Caki2 (cell line): ENCODE measurements at regions not wholly inside any gene's neighbourhood (a gene's known extent, or its start where the extent isn't known, plus 50 kb on each side); places are given as distances from the start of the nearest gene placed in this dataset.
"Not testable (repeated sequence)": the region's sequence is repeated elsewhere in the genome, so short reads cannot be mapped to it uniquely, and the experiment has no call there.

Experiments used
- DNase-seq: peaks from one replicate; pipeline ENCODE4 v3.0.0-alpha.2; 2015; ENCODE audit warnings: low read depth
- in situ Hi-C: cut with HindIII; loops from 2 replicates; pipeline ENCODE4 v1.10.0; 2016; ENCODE audit warnings: low sequenced_read_pairs, low pct_unique_long_range_greater_than_20kb, mixed read lengths

- in situ Hi-C loops = no loop called here
- no peak for DNase-seq
Observed at GRCh38 chr12:31906557-31907301, 52.5 kb upstream of the RESF1 start.

- DNase-seq = no peak
- in situ Hi-C loops = no loop called here
Observed at GRCh38 chr12:31903025-31903424, 56.2 kb upstream of the RESF1 start.

GRCh38 chr12:31900271-31900670 is 58.9 kb upstream of the RESF1 start:
- no peak for DNase-seq
- in situ Hi-C loops = no loop called here

GRCh38 chr12:31899109-31899508 is 60.1 kb upstream of the RESF1 start:
- in situ Hi-C loops = no loop called here
- DNase-seq = no peak

GRCh38 chr12:31897781-31898503 is 61.3 kb upstream of the RESF1 start:
- DNase-seq = peak; percentile 46
- in situ Hi-C loops = no loop called here

GRCh38 chr12:31897092-31897491 is 62.1 kb upstream of the RESF1 start:
- DNase-seq, in situ Hi-C loops: not testable (repeated sequence)

GRCh38 chr12:31896514-31897039 is 62.6 kb upstream of the RESF1 start:
- DNase-seq = no peak

GRCh38 chr12:31895449-31896150 is 63.6 kb upstream of the RESF1 start:
- no peak for DNase-seq
- in situ Hi-C loops = no loop called here

More at GRCh38 chr12:31896514-31897039, 62.6 kb upstream of the RESF1 start:
- in situ Hi-C loops = no loop called here

- in situ Hi-C loops = no loop called here
- DNase-seq = no peak
Observed at GRCh38 chr12:31890295-31891285, 68.6 kb upstream of the RESF1 start.

- in situ Hi-C loops = no loop called here
- no peak for DNase-seq
Observed at GRCh38 chr12:31887109-31887811, 72.0 kb upstream of the RESF1 start.

GRCh38 chr12:31882682-31883081 is 76.5 kb upstream of the RESF1 start:
- not testable (repeated sequence) for DNase-seq

GRCh38 chr12:31880340-31880739 is 78.9 kb upstream of the RESF1 start:
- no peak for DNase-seq
- in situ Hi-C loops = no loop called here

More at GRCh38 chr12:31882682-31883081, 76.5 kb upstream of the RESF1 start:
- in situ Hi-C loops = not testable (repeated sequence)

GRCh38 chr12:31877884-31878283 is 81.3 kb upstream of the RESF1 start:
- in situ Hi-C loops = no loop called here
- DNase-seq = no peak

- no peak for DNase-seq
- in situ Hi-C loops = no loop called here
Observed at GRCh38 chr12:31876568-31877424, 82.4 kb upstream of the RESF1 start.

GRCh38 chr12:31875609-31875964 is 83.6 kb upstream of the RESF1 start:
- no peak for DNase-seq
- in situ Hi-C loops = no loop called here

- DNase-seq = peak; percentile 30
- in situ Hi-C loops = no loop called here
Observed at GRCh38 chr12:31874961-31875608, 84.1 kb upstream of the RESF1 start.
